ENCODE measurements at regions not wholly inside any gene's neighbourhood (a gene's known extent, or its start where the extent isn't known, plus 50 kb on each side); places are given as distances from the start of the nearest gene placed in this dataset.

DNA sequence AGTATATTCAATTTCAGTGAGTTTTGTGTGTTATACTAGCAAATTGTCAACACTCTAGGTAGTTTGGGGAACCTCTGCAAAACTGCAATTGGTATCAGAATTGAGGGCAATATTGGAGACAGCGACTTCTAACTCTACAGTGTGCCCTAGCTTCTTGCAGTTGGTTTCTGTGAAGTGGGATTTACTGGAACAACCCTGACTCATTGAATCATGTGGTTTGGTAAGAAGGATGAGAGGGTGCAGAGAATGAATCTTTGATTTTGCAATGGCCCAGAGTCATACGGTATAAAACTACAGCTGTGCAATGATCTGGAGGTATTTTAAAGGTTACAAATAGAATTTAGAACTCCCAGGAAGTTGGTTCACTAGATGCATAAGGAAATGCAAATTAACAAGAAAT is 129.1 kb upstream of the PPP1R3A start:
- Histone ChIP-seq H3K4me3 (ENCODE audit: low read depth, low read length) (no peak overlapping the region), H3K36me3 (ENCODE audit: control insufficient read depth, insufficient read depth, low read length) (no peaks in the 10 kb centered on the region), H3K9me3 (no peaks in the 10 kb centered on the region), H3K27me3 (replicated peaks; ENCODE audit: control insufficient read depth, insufficient read depth, low read length) (no peaks in the 10 kb centered on the region), H3K4me1 (no peaks in the 10 kb centered on the region)
- ChIA-PET CTCF (no interaction called here), POLR2A (no interaction called here)
- peak overlapping the region; percentile 36 for H3K4me3 Mint-ChIP-seq (ENCODE audit: unreplicated experiment)
- intact Hi-C loops (cut with micrococcal nuclease; ENCODE audit: unreplicated experiment), result no loop called here
- TF ChIP-seq, protein P1, sequence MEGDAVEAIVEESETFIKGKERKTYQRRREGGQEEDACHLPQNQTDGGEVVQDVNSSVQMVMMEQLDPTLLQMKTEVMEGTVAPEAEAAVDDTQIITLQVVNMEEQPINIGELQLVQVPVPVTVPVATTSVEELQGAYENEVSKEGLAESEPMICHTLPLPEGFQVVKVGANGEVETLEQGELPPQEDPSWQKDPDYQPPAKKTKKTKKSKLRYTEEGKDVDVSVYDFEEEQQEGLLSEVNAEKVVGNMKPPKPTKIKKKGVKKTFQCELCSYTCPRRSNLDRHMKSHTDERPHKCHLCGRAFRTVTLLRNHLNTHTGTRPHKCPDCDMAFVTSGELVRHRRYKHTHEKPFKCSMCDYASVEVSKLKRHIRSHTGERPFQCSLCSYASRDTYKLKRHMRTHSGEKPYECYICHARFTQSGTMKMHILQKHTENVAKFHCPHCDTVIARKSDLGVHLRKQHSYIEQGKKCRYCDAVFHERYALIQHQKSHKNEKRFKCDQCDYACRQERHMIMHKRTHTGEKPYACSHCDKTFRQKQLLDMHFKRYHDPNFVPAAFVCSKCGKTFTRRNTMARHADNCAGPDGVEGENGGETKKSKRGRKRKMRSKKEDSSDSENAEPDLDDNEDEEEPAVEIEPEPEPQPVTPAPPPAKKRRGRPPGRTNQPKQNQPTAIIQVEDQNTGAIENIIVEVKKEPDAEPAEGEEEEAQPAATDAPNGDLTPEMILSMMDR (IDR thresholded peaks at IDR 0.05; ENCODE audit: insufficient read depth in 1 of 2, low read depth in 1 of 2, low read length in 1 of 2, severe bottlenecking in 1 of 2, unreplicated experiment in 1 of 2), result no peak
- no peaks in the 10 kb centered on the region for H3K4me1 Mint-ChIP-seq (ENCODE audit: low read depth, unreplicated experiment)
- DNase-seq, result no peak
- no peaks in the 10 kb centered on the region for H3K36me3 Mint-ChIP-seq (ENCODE audit: insufficient read depth, unreplicated experiment)
- no peaks in the 10 kb centered on the region for H3K9me3 Mint-ChIP-seq (ENCODE audit: unreplicated experiment)
- no peaks in the 10 kb centered on the region for H3K27me3 Mint-ChIP-seq (ENCODE audit: insufficient read depth, unreplicated experiment)
- H3K27ac Mint-ChIP-seq (ENCODE audit: unreplicated experiment), result no peak overlapping the region
- BruUV-seq (replicated peaks), result no TSS peak

DNA sequence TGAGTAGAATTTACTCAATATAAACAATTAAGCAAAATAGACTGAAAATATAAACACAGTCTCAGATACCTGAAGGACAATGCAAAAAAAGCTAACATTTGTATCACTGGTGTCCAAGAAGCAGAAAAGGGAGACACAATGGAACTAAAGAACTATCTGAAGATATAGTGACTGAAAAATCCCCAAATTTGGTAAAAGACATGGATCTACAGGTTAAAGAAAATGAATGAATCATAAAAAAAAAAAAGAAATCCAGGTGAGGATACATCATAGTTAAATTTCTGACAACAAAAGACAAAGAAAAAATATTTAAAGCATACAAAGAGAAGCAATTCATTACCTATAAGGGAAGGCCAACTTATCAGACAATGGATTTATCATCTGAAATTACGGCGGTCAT is 114.7 kb upstream of the PPP1R3A start:
- Mint-ChIP-seq H3K27ac (ENCODE audit: unreplicated experiment) (no peak overlapping the region), H3K9me3 (ENCODE audit: unreplicated experiment) (no peaks in the 10 kb centered on the region), H3K4me1 (ENCODE audit: low read depth, unreplicated experiment) (no peaks in the 10 kb centered on the region), H3K27me3 (ENCODE audit: insufficient read depth, unreplicated experiment) (no peaks in the 10 kb centered on the region), H3K4me3 (ENCODE audit: unreplicated experiment) (no peak overlapping the region), H3K36me3 (ENCODE audit: insufficient read depth, unreplicated experiment) (no peaks in the 10 kb centered on the region)
- DNase-seq, result no peak
- CTCF ChIA-PET, result no interaction called here
- Histone ChIP-seq H3K36me3 (ENCODE audit: control insufficient read depth, insufficient read depth, low read length) (no peaks in the 10 kb centered on the region), H3K4me1 (no peaks in the 10 kb centered on the region), H3K27me3 (replicated peaks; ENCODE audit: control insufficient read depth, insufficient read depth, low read length) (no peaks in the 10 kb centered on the region), H3K4me3 (ENCODE audit: low read depth, low read length) (no peak overlapping the region), H3K9me3 (no peaks in the 10 kb centered on the region)
- BruUV-seq (replicated peaks), result no TSS peak
- POLR2A ChIA-PET, result no interaction called here
- intact Hi-C loops (cut with micrococcal nuclease; ENCODE audit: unreplicated experiment), result no loop called here
- TF ChIP-seq, protein P1 (IDR thresholded peaks at IDR 0.05; ENCODE audit: insufficient read depth in 1 of 2, low read depth in 1 of 2, low read length in 1 of 2, severe bottlenecking in 1 of 2, unreplicated experiment in 1 of 2), result no peak

DNA sequence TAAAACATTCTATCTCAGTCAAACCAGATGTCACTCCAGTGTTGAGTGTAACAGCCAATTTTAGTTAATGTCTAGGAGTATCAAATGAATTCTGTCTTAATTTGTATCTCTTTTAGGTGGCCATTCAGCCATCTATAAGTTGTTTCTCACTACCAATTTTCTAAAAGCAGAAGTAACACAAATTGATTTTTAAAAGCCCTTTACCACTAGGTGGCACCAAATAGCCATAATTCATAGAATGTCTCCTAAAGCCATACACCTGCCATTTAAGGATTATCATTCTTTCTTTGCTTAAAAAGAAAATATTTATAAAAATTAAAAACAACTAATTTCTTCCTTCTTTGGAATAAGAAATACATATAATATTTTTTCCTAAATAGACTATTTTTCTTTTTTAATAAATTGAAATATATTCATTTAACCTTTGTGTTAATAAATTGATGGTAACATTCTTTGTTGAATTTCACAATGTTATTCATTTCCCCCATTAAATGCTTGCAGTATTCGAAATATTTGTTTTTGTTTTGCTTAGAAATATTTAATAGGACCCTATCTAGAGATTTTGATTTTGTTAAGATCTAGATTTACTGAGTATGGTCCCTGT is 107.8 kb upstream of the PPP1R3A start:
- no peaks in the 10 kb centered on the region for H3K36me3 ChIP-seq (ENCODE audit: control insufficient read depth, insufficient read depth, low read length)
- H3K9me3 ChIP-seq, result no peaks in the 10 kb centered on the region
- TF ChIP-seq, protein P1 (IDR thresholded peaks at IDR 0.05; ENCODE audit: insufficient read depth in 1 of 2, low read depth in 1 of 2, low read length in 1 of 2, severe bottlenecking in 1 of 2, unreplicated experiment in 1 of 2), result peak; percentile 49 to 71
- H3K36me3 Mint-ChIP-seq (ENCODE audit: insufficient read depth, unreplicated experiment), result no peaks in the 10 kb centered on the region
- no TSS peak for BruUV-seq (replicated peaks)
- H3K4me1 ChIP-seq, result no peaks in the 10 kb centered on the region
- H3K4me1 Mint-ChIP-seq (ENCODE audit: low read depth, unreplicated experiment), result no peaks in the 10 kb centered on the region
- H3K27ac Mint-ChIP-seq (ENCODE audit: unreplicated experiment), result no peak overlapping the region
- peaks cover 7% of the 10 kb centered on the region for H3K27me3 Mint-ChIP-seq (ENCODE audit: insufficient read depth, unreplicated experiment)
- H3K9me3 Mint-ChIP-seq (ENCODE audit: unreplicated experiment), result no peaks in the 10 kb centered on the region
- no peak overlapping the region for H3K4me3 Mint-ChIP-seq (ENCODE audit: unreplicated experiment)
- no peak overlapping the region for H3K4me3 ChIP-seq (ENCODE audit: low read depth, low read length)
- intact Hi-C loops (cut with micrococcal nuclease; ENCODE audit: unreplicated experiment), result loop anchor here (1.0 to 5.0 kb wide), 5 partner anchors 191 to 637 kb away; no protein-coding TSS in a partner anchor
- ChIA-PET POLR2A (no interaction called here), CTCF (interaction anchor here (1.0 kb wide), 1 partner anchor 513 kb away, joined by 3 read pairs; no protein-coding TSS in a partner anchor)
- DNase-seq, result peak in 1 of 2 experiments; percentile 67
- no peaks in the 10 kb centered on the region for H3K27me3 ChIP-seq (replicated peaks; ENCODE audit: control insufficient read depth, insufficient read depth, low read length)

All from Caco-2 (cell line).